SK-N-SH (cell line): ENCODE measurements at regions not wholly inside any gene's neighbourhood (a gene's known extent, or its start where the extent isn't known, plus 50 kb on each side); places are given as distances from the start of the nearest gene placed in this dataset.

Experiments
- CTCF ChIA-PET: fragments of 300-600, 350-600 bp; formaldehyde crosslinking; extraction: SDS; loops from one replicate; lab custom pipeline; 2021; lab: Yijun Ruan, JAX
- POLR2A ChIA-PET: fragments of 350-600 bp; sonication (Branson Sonifier 250); formaldehyde crosslinking; extraction: SDS; loops from one replicate; lab custom pipeline; 2020; ENCODE audit warnings: antibody characterized with exemption, inconsistent platforms; lab: Yijun Ruan, JAX
- DNase-seq: peaks from one replicate; pipeline ENCODE4 v3.0.0; 2012
- H2AFZ ChIP-seq: fragments of 200-600 bp; sonication (generic); 2 replicates; pipeline ENCODE4 v1.8.1; 2016; ENCODE audit warnings: antibody characterized with exemption, mild to moderate bottlenecking, low read depth
- H3F3A ChIP-seq: fragments of 200-600 bp; sonication (generic); replicated peaks from 2 replicates; pipeline ENCODE3; 2016; ENCODE audit warnings: antibody characterized with exemption, mild to moderate bottlenecking; ENCODE audit not compliant: insufficient read depth
- H3K27ac ChIP-seq, 2 experiments: fragments of 200-500 bp in 1 of 2; fragments of 200-600 bp in 1 of 2; sonication (Bioruptor generic) in 1 of 2; sonication (generic), shearing (Covaris generic) in 1 of 2; 2 replicates each; pipeline versions ENCODE4 v1.5.1 to v1.6.1; 2014 to 2016; ENCODE audit warnings: low read depth in 2 of 2, inconsistent platforms in 1 of 2, low read length in 1 of 2, mild to moderate bottlenecking in 1 of 2, mixed read lengths in 1 of 2
- H3K27me3 ChIP-seq: fragments of 200-600 bp; sonication (generic), shearing (Covaris generic); 2 replicates; pipeline ENCODE4 v1.6.1; 2016; ENCODE audit warnings: mixed run types; ENCODE audit not compliant: insufficient read depth
- H3K36me3 ChIP-seq, 2 experiments: fragments of 200-500 bp in 1 of 2; fragments of 200-600 bp in 1 of 2; sonication (Bioruptor generic) in 1 of 2; sonication (generic) in 1 of 2; replicated peaks in 1 of 2; 2 replicates each; pipeline versions ENCODE3 to v1.5.1; 2014 to 2016; ENCODE audit warnings: low read length in 1 of 2, mild to moderate bottlenecking in 1 of 2; ENCODE audit not compliant: insufficient read depth in 2 of 2, control insufficient read depth in 1 of 2
- H3K4me1 ChIP-seq, 2 experiments: fragments of 200-500 bp in 1 of 2; fragments of 200-600 bp in 1 of 2; sonication (Bioruptor generic) in 1 of 2; sonication (generic), shearing (Covaris generic) in 1 of 2; 2 replicates each; pipeline versions ENCODE4 v1.5.1 to v1.6.1; 2014 to 2016; ENCODE audit warnings: low read depth in 1 of 2, low read length in 1 of 2, mixed run types in 1 of 2; ENCODE audit not compliant: insufficient read depth in 2 of 2, control insufficient read depth in 1 of 2
- H3K4me2 ChIP-seq: fragments of 200-600 bp; sonication (generic), shearing (Covaris generic); 2 replicates; pipeline ENCODE4 v1.6.1; 2017; ENCODE audit warnings: mixed run types
- H3K4me3 ChIP-seq, 2 experiments: fragments of 200-500 bp in 1 of 2; fragments of 200-600 bp in 1 of 2; sonication (Bioruptor generic) in 1 of 2; sonication (generic), shearing (Covaris generic) in 1 of 2; 2 replicates each; pipeline versions ENCODE4 v1.5.1 to v1.8.1; 2014 to 2016; ENCODE audit warnings: low read depth in 2 of 2, inconsistent platforms in 1 of 2, low read length in 1 of 2, mild to moderate bottlenecking in 1 of 2, mixed read lengths in 1 of 2, moderate library complexity in 1 of 2
- H3K79me2 ChIP-seq: fragments of 200-600 bp; sonication (generic); 2 replicates; pipeline ENCODE4 v1.8.1; 2017; ENCODE audit warnings: mild to moderate bottlenecking; ENCODE audit not compliant: insufficient read depth
- H3K9ac ChIP-seq: fragments of 200-600 bp; sonication (generic); 2 replicates; pipeline ENCODE4 v1.6.1; 2017; ENCODE audit warnings: mixed run types
- H3K9me2 ChIP-seq: fragments of 200-600 bp; sonication (generic); 2 replicates; pipeline ENCODE4 v1.6.1; 2017; ENCODE audit warnings: mixed run types
- H3K9me3 ChIP-seq: fragments of 200-600 bp; sonication (generic); 2 replicates; pipeline ENCODE4 v1.6.1; 2017; ENCODE audit warnings: mixed run types, mild to moderate bottlenecking, moderate library complexity
- H4K20me1 ChIP-seq: fragments of 200-600 bp; sonication (generic); 2 replicates; pipeline ENCODE4 v1.6.1; 2017; ENCODE audit warnings: mild to moderate bottlenecking, mixed run types; ENCODE audit not compliant: insufficient read depth
- CTCF ChIP-seq: fragments of 200-600 bp; sonication (generic); IDR thresholded peaks from 2 replicates; pipeline ENCODE4 v1.6.1; 2017; ENCODE audit warnings: antibody characterized with exemption, mild to moderate bottlenecking, moderate library complexity
- FOSL2 ChIP-seq: IDR thresholded peaks from 2 replicates; pipeline ENCODE4 v1.4.0; 2012; ENCODE audit warnings: low read depth, mild to moderate bottlenecking, moderate library complexity, borderline replicate concordance
- FOXJ3 ChIP-seq: sonication (generic); formaldehyde crosslinking; IDR thresholded peaks from 2 replicates; pipeline ENCODE4 v1.5.1; 2020; ENCODE audit warnings: mild to moderate bottlenecking, missing genetic modification reagents
- GABPA ChIP-seq: IDR thresholded peaks from 2 replicates; pipeline ENCODE4 v1.4.0; 2012; ENCODE audit warnings: low read depth, mild to moderate bottlenecking
- GATA2 ChIP-seq: sonication (generic); formaldehyde crosslinking; IDR thresholded peaks from 2 replicates; pipeline ENCODE4 v1.5.0; 2020; ENCODE audit warnings: mild to moderate bottlenecking, missing genetic modification reagents
- JUND ChIP-seq: IDR thresholded peaks from 2 replicates; pipeline ENCODE4 v1.4.0; 2012
- MXI1 ChIP-seq: IDR thresholded peaks from 2 replicates; pipeline ENCODE4 v1.6.1; 2012; ENCODE audit warnings: mild to moderate bottlenecking, low read depth, low read length, improper control_type of control experiment
- NFIC ChIP-seq: IDR thresholded peaks from 2 replicates; pipeline ENCODE4 v1.4.0; 2012; ENCODE audit warnings: borderline replicate concordance
- NRF1 ChIP-seq: IDR thresholded peaks from 2 replicates; pipeline ENCODE4 v1.6.1; 2012; ENCODE audit warnings: low read depth, mild to moderate bottlenecking, low read length
- RAD21 ChIP-seq: IDR thresholded peaks from 2 replicates; pipeline ENCODE4 v1.6.1; 2012; ENCODE audit warnings: mild to moderate bottlenecking, low read length
- REST ChIP-seq: IDR thresholded peaks from 2 replicates; pipeline ENCODE4 v1.6.1; 2012; ENCODE audit warnings: mild to moderate bottlenecking, low read depth, low read length, moderate library complexity
- RXRA ChIP-seq: IDR thresholded peaks from 2 replicates; pipeline ENCODE4 v1.4.0; 2012; ENCODE audit warnings: low read depth, mild to moderate bottlenecking, borderline replicate concordance
- SIN3A ChIP-seq: IDR thresholded peaks from 2 replicates; pipeline ENCODE4 v1.6.1; 2012; ENCODE audit warnings: low read depth, mild to moderate bottlenecking, low read length, moderate library complexity, borderline replicate concordance
- SMC3 ChIP-seq: IDR thresholded peaks from 2 replicates; pipeline ENCODE4 v1.6.1; 2012; ENCODE audit warnings: low read depth, low read length, improper control_type of control experiment
- TAF1 ChIP-seq: IDR thresholded peaks from 2 replicates; pipeline ENCODE4 v1.6.1; 2012; ENCODE audit warnings: low read depth, mild to moderate bottlenecking, low read length, moderate library complexity, borderline replicate concordance
- TCF12 ChIP-seq: IDR thresholded peaks from 2 replicates; pipeline ENCODE4 v1.4.0; 2012
- TEAD4 ChIP-seq: IDR thresholded peaks from 2 replicates; pipeline ENCODE4 v1.4.0; 2012; ENCODE audit warnings: mild to moderate bottlenecking, borderline replicate concordance; ENCODE audit not compliant: insufficient read depth
- USF1 ChIP-seq: IDR thresholded peaks from 2 replicates; pipeline ENCODE4 v1.4.0; 2012; ENCODE audit warnings: low read depth, borderline replicate concordance
- USF2 ChIP-seq: fragments of 150-350 bp; IDR thresholded peaks from 2 replicates; pipeline ENCODE4 v1.6.1; 2017; ENCODE audit warnings: antibody characterized with exemption, low read length, low read depth, borderline replicate concordance
- ZBTB33 ChIP-seq: IDR thresholded peaks from 2 replicates; pipeline ENCODE4 v1.4.0; 2012; ENCODE audit warnings: low read depth, borderline replicate concordance
- WGBS: methylation state at CpG from one replicate; pipeline ENCODE4 v1.1.6; 2017; ENCODE audit warnings: low lambda C conversion rate; 5-methylcytosine and 5-hydroxymethylcytosine counted together

GRCh38 chr18:25724121-25724520, 366.3 kb downstream of the SS18 start:
- DNase-seq = no peak
- CTCF ChIA-PET = no interaction called here
- no peak overlapping the region for H3K4me2 ChIP-seq
- H3K27me3 ChIP-seq = no peaks in the 10 kb centered on the region
- no peaks in the 10 kb centered on the region for H3K36me3 ChIP-seq
- H3K9ac ChIP-seq = no peak overlapping the region
- H3K4me1 ChIP-seq = peaks cover 0 to 7% of the 10 kb centered on the region in 2 experiments; a peak in 1 of 4 replicates
- TF ChIP-seq MXI1 = no peak
- no peak for TF ChIP-seq NRF1
- TF ChIP-seq GATA2 (CRISPR knock-in tag) = no peak
- no peak for TF ChIP-seq JUND
- TF ChIP-seq TEAD4 = no peak
- TF ChIP-seq TAF1 = no peak
- no peak for TF ChIP-seq USF1
- no peak for TF ChIP-seq USF2
- no peak for TF ChIP-seq FOXJ3
- TF ChIP-seq ZBTB33 = no peak
- TF ChIP-seq FOSL2 = no peak
- TF ChIP-seq RXRA = no peak
- WGBS = 56% methylated on average over 2 of the region's 2 CpGs
- no peaks in the 10 kb centered on the region for H4K20me1 ChIP-seq
- H3K79me2 ChIP-seq = no peaks in the 10 kb centered on the region
- no peaks in the 10 kb centered on the region for H3F3A ChIP-seq
- no peak overlapping the region for H3K27ac ChIP-seq
- POLR2A ChIA-PET = no interaction called here
- H3K9me3 ChIP-seq = no peaks in the 10 kb centered on the region
- no peak overlapping the region for H3K4me3 ChIP-seq
- H3K9me2 ChIP-seq = no peaks in the 10 kb centered on the region
- H2AFZ ChIP-seq = no peak overlapping the region

- H4K20me1 ChIP-seq = no peaks in the 10 kb centered on the region
- ChIA-PET POLR2A (no interaction called here), CTCF (no interaction called here)
- no peaks in the 10 kb centered on the region for H3K27me3 ChIP-seq
- WGBS = 48% methylated on average over 4 of the region's 4 CpGs
- no peak overlapping the region for H3K27ac ChIP-seq
- no peaks in the 10 kb centered on the region for H3K9me2 ChIP-seq
- no peak overlapping the region for H3K4me2 ChIP-seq
- no peaks in the 10 kb centered on the region for H3K79me2 ChIP-seq
- no peak overlapping the region for H2AFZ ChIP-seq
- no peak overlapping the region for H3K4me3 ChIP-seq
- no peaks in the 10 kb centered on the region for H3K4me1 ChIP-seq
- no peak overlapping the region for H3K9ac ChIP-seq
- H3K36me3 ChIP-seq = no peaks in the 10 kb centered on the region
- no peaks in the 10 kb centered on the region for H3K9me3 ChIP-seq
- no peak for DNase-seq
- H3F3A ChIP-seq = no peaks in the 10 kb centered on the region
- TF ChIP-seq SIN3A (no peak), NFIC (no peak), REST (no peak), TCF12 (no peak), RAD21 (no peak), CTCF (no peak), USF2 (no peak), GABPA (no peak), SMC3 (no peak)
These were observed 361.1 kb upstream of the ZNF521 start for GRCh38 chr18:25713103-25713502.
